A549 (cell line): ENCODE measurements at regions not wholly inside any gene's neighbourhood (a gene's known extent, or its start where the extent isn't known, plus 50 kb on each side); places are given as distances from the start of the nearest gene placed in this dataset.

Experiments used
- CTCF ChIP-seq: fragments of >200 bp; sonication (Bioruptor Twin); formaldehyde crosslinking; IDR thresholded peaks from 3 replicates; pipeline ENCODE4 v1.5.1; 2016
- JUN ChIP-seq, 2 experiments: fragments of >200 bp; sonication (Bioruptor Twin); formaldehyde crosslinking; IDR thresholded peaks; 2 replicates in 1 of 2; 3 replicates in 1 of 2; pipeline ENCODE4 v1.6.1; 2016 to 2017
- MAZ ChIP-seq: fragments of 150-350 bp; IDR thresholded peaks from 2 replicates; pipeline ENCODE4 v1.6.1; 2014; ENCODE audit warnings: antibody characterized with exemption, low read depth, low read length, borderline replicate concordance
- ZFP36 ChIP-seq: fragments of 450-650 bp; IDR thresholded peaks from 2 replicates; pipeline ENCODE4 v1.6.1; 2014; ENCODE audit warnings: borderline replicate concordance; ENCODE audit not compliant: partially characterized antibody

- TF ChIP-seq CTCF (no peak), ZFP36 (no peak), JUN (IDR thresholded peaks at IDR 0.05) (no peak), MAZ (no peak)
These were observed 1031.2 kb downstream of the BRD1 start for GRCh38 chr22:48796310-48797015.
